Spinal cord (tissue), 9 donors: ENCODE measurements at regions not wholly inside any gene's neighbourhood (a gene's known extent, or its start where the extent isn't known, plus 50 kb on each side); places are given as distances from the start of the nearest gene placed in this dataset.
A peak's percentile ranks its signal among the peaks of the same experiment; 100 is the strongest.

Experiments
- DNase-seq, 6 donors: peaks; one replicate each; pipeline versions ENCODE4 v3.0.0 to v3.0.0-alpha.2; 2013 to 2015; ENCODE audit warnings: low spot score in 6 of 6, low read depth in 4 of 6
- H3K27ac ChIP-seq: one replicate; pipeline ENCODE4 v1.5.1; 2013; ENCODE audit warnings: low read depth, low read length, control low read depth
- H3K27me3 ChIP-seq: one replicate; pipeline ENCODE4 v1.6.1; 2013; ENCODE audit warnings: low read length; ENCODE audit not compliant: control insufficient read depth, insufficient read depth
- H3K36me3 ChIP-seq: one replicate; pipeline ENCODE4 v1.6.1; 2013; ENCODE audit warnings: low read length; ENCODE audit not compliant: control insufficient read depth, insufficient read depth
- H3K4me1 ChIP-seq: one replicate; pipeline ENCODE4 v1.6.1; 2013; ENCODE audit warnings: low read length; ENCODE audit not compliant: control insufficient read depth, insufficient read depth
- H3K4me3 ChIP-seq: one replicate; pipeline ENCODE4 v1.5.1; 2013; ENCODE audit warnings: low read depth, low read length, control low read depth
- H3K9me3 ChIP-seq: one replicate; pipeline ENCODE4 v1.6.1; 2013; ENCODE audit warnings: low read length; ENCODE audit not compliant: control insufficient read depth, insufficient read depth
- WGBS: methylation state at CpG from one replicate; pipeline ENCODE4 v1.1.5; 2013; ENCODE audit warnings: missing lambda C conversion rate; ENCODE audit not compliant: insufficient coverage; 5-methylcytosine and 5-hydroxymethylcytosine counted together
- donor health status: healthy.

GRCh38 chr12:67520606-67521005 lies 127.9 kb upstream of the DYRK2 start:
- H3K27me3 ChIP-seq = no peaks in the 10 kb centered on the region
- no peak overlapping the region for H3K27ac ChIP-seq
- no peak for DNase-seq
- H3K4me1 ChIP-seq = peaks cover 8% of the 10 kb centered on the region
- 77% methylated on average over 2 of the region's 3 CpGs for WGBS
- H3K36me3 ChIP-seq = no peaks in the 10 kb centered on the region
- H3K4me3 ChIP-seq = no peak overlapping the region
- H3K9me3 ChIP-seq = no peaks in the 10 kb centered on the region

GRCh38 chr12:67522222-67522621 lies 126.3 kb upstream of the DYRK2 start:
- WGBS = 79% methylated on average over 5 of the region's 5 CpGs
- no peak for DNase-seq
- H3K4me3 ChIP-seq = no peak overlapping the region

DNA sequence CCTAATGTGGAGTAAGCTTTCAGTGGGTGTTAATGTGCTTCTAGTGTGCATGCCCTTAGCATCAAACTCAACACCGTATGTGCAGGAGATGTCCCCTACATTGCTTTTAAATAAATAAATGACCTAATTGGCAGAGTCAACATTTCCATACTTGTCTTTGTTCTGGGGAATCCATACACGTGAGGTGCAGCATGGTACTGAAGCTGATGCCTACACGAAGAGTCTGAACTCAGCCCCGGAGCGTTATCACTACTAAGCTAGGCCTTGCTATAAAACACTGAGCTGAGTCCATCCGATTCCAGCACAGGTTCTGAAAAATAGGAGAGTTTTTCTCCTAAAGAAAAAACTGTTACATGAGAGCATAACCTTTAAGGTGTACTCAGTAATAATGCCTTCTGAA lies 125.0 kb upstream of the DYRK2 start:
- peaks cover 3% of the 10 kb centered on the region for H3K4me1 ChIP-seq
- no peaks in the 10 kb centered on the region for H3K27me3 ChIP-seq
- no peak for DNase-seq
- H3K4me3 ChIP-seq = no peak overlapping the region
- H3K9me3 ChIP-seq = no peaks in the 10 kb centered on the region
- no CpG with 5 or more reads among the region's 6 CpGs for WGBS
- no peak overlapping the region for H3K27ac ChIP-seq
- H3K36me3 ChIP-seq = no peaks in the 10 kb centered on the region

More at GRCh38 chr12:67522222-67522621, 126.3 kb upstream of the DYRK2 start:
- H3K27me3 ChIP-seq = no peaks in the 10 kb centered on the region
- H3K4me1 ChIP-seq = peaks cover 7% of the 10 kb centered on the region
- no peaks in the 10 kb centered on the region for H3K9me3 ChIP-seq
- H3K27ac ChIP-seq = no peak overlapping the region
- no peaks in the 10 kb centered on the region for H3K36me3 ChIP-seq

GRCh38 chr12:67524861-67525616 lies 123.5 kb upstream of the DYRK2 start:
- H3K4me3 ChIP-seq = no peak overlapping the region

DNA sequence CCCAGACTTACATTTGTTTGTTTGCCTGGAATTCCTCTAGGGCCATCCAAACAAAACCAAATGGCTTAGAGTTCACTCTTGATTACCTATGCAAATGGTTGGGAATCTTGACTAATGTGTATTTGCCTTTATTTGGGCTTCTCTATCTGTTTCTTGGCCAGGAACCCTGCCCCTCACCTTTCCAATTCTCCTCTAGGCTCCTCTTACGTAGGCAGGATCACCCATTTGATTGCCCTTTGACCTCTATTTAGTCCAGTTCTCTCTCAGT lies 123.0 kb upstream of the DYRK2 start:
- WGBS = no CpG with 5 or more reads among the region's 1 CpG

More at GRCh38 chr12:67524861-67525616, 123.5 kb upstream of the DYRK2 start:
- 45% methylated on average over 6 of the region's 11 CpGs for WGBS
- H3K36me3 ChIP-seq = no peaks in the 10 kb centered on the region
- no peaks in the 10 kb centered on the region for H3K27me3 ChIP-seq
- no peak overlapping the region for H3K27ac ChIP-seq
- peaks cover 3% of the 10 kb centered on the region for H3K4me1 ChIP-seq
- H3K9me3 ChIP-seq = no peaks in the 10 kb centered on the region
- peak in 2 of 6 donors; percentile 57 to 81 for DNase-seq

DNA sequence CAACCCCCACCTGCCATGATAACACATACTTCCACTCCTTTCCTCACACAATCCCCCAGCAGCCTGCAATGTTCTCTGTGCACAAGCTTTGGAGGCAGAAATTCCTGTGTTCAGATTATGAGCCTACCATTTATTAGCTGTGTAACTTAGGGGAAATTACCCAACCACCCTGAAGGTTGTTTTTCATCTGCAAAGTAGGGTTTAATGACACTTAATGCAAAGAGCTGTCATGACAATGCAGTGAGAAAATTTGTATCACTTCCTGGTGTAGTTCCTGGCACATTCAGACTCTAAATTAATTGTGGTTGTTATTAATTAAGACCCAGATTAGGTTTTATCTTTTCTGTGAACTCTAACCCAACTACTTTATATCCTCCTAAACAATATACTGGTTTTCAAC lies 122.4 kb upstream of the DYRK2 start:
- Histone ChIP-seq H3K4me1 (peaks cover 3% of the 10 kb centered on the region), H3K36me3 (no peaks in the 10 kb centered on the region), H3K4me3 (no peak overlapping the region), H3K27ac (no peak overlapping the region), H3K9me3 (no peaks in the 10 kb centered on the region), H3K27me3 (no peaks in the 10 kb centered on the region)
- DNase-seq = no peak

More for the DNA sequence above, 123.0 kb upstream of the DYRK2 start:
- H3K36me3 ChIP-seq = no peaks in the 10 kb centered on the region
- no peak overlapping the region for H3K27ac ChIP-seq
- no peak for DNase-seq
- no peaks in the 10 kb centered on the region for H3K9me3 ChIP-seq
- H3K4me3 ChIP-seq = no peak overlapping the region
- peaks cover 3% of the 10 kb centered on the region for H3K4me1 ChIP-seq
- no peaks in the 10 kb centered on the region for H3K27me3 ChIP-seq

GRCh38 chr12:67531051-67531450 lies 117.5 kb upstream of the DYRK2 start:
- H3K27ac ChIP-seq = no peak overlapping the region
- peaks cover 3% of the 10 kb centered on the region for H3K4me1 ChIP-seq
- H3K9me3 ChIP-seq = no peaks in the 10 kb centered on the region
- WGBS = no CpG with 5 or more reads among the region's 1 CpG
- no peak for DNase-seq
- no peak overlapping the region for H3K4me3 ChIP-seq
- H3K36me3 ChIP-seq = no peaks in the 10 kb centered on the region
- no peaks in the 10 kb centered on the region for H3K27me3 ChIP-seq

DNA sequence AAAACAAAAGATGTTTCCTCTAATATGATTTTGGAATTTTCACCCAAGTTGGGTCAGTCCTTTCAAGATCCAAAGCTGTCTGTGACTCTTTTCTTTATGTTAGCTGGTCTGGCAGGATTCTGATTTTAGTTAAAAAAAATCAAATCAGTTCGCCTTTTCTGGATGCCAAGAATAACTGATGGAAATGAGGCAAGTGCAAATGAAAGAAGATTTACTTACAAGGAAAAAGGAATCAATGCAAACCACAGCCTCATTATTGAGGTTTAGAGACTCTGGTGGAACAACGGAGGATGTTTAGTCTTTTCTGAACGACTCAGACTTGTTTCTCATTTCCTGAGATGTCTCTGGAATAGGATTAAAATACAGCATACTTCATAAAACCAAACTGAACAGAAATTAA lies 117.0 kb upstream of the DYRK2 start:
- no peak overlapping the region for H3K27ac ChIP-seq
- DNase-seq = peak in 1 of 6 donors; percentile 41
- no peaks in the 10 kb centered on the region for H3K9me3 ChIP-seq
- no CpG with 5 or more reads among the region's 3 CpGs for WGBS
- no peaks in the 10 kb centered on the region for H3K27me3 ChIP-seq
- no peaks in the 10 kb centered on the region for H3K36me3 ChIP-seq
- no peak overlapping the region for H3K4me3 ChIP-seq
- H3K4me1 ChIP-seq = peaks cover 3% of the 10 kb centered on the region

GRCh38 chr12:67533159-67533558 lies 115.4 kb upstream of the DYRK2 start:
- Histone ChIP-seq H3K9me3 (no peaks in the 10 kb centered on the region), H3K4me3 (no peak overlapping the region), H3K27ac (no peak overlapping the region), H3K4me1 (peaks cover 3% of the 10 kb centered on the region), H3K36me3 (no peaks in the 10 kb centered on the region), H3K27me3 (no peaks in the 10 kb centered on the region)
- WGBS = no CpG with 5 or more reads among the region's 1 CpG
- no peak for DNase-seq

GRCh38 chr12:67534046-67534445 lies 114.5 kb upstream of the DYRK2 start:
- no peak for DNase-seq
- WGBS = 100% methylated on average over 2 of the region's 3 CpGs
- Histone ChIP-seq H3K36me3 (no peaks in the 10 kb centered on the region), H3K27me3 (no peaks in the 10 kb centered on the region), H3K4me3 (no peak overlapping the region), H3K9me3 (no peaks in the 10 kb centered on the region), H3K27ac (no peak overlapping the region), H3K4me1 (peaks cover 3% of the 10 kb centered on the region)
